Spleen (tissue), 7 donors: ENCODE measurements at regions not wholly inside any gene's neighbourhood (a gene's known extent, or its start where the extent isn't known, plus 50 kb on each side); places are given as distances from the start of the nearest gene placed in this dataset.

Source experiments
- CTCF ChIP-seq, 11 experiments: fragments of 200-600 bp in 7 of 11; fragments of 450-650 bp in 4 of 11; sonication (generic) in 4 of 11; IDR thresholded peaks in 8 of 11; conservative IDR thresholded peaks in 3 of 11; 1 replicate in 7 of 11; 2 replicates in 4 of 11; pipeline versions ENCODE4 v1.4.0 to v1.8.0; 2016 to 2021; ENCODE audit warnings: antibody characterized with exemption in 11 of 11, inconsistent platforms in 4 of 11, mild to moderate bottlenecking in 1 of 11
- POLR2A ChIP-seq, 3 donors: fragments of 450-650 bp; IDR thresholded peaks; one replicate each; pipeline ENCODE4 v1.5.1; 2017; ENCODE audit warnings: antibody characterized with exemption in 3 of 3, mild to moderate bottlenecking in 1 of 3
- donor health status: DM: no; HTN: no; CAD: no; lungs with moderate emphysema.
- donor health status: DM: no; HTN: no; CAD: no.
- donor health status: DM: no; HTN: no; CAD: no.

GRCh38 chr7:13790611-13791010, 198.9 kb downstream of the ETV1 start:
- TF ChIP-seq CTCF (IDR thresholded peaks at IDR 0.05 in 8 of 11, conservative IDR thresholded peaks at IDR 0.05 in 3 of 11) = no peak
- TF ChIP-seq POLR2A (IDR thresholded peaks at IDR 0.05) = no peak
